ENCODE measurements at regions not wholly inside any gene's neighbourhood (a gene's known extent, or its start where the extent isn't known, plus 50 kb on each side); places are given as distances from the start of the nearest gene placed in this dataset.

DNA sequence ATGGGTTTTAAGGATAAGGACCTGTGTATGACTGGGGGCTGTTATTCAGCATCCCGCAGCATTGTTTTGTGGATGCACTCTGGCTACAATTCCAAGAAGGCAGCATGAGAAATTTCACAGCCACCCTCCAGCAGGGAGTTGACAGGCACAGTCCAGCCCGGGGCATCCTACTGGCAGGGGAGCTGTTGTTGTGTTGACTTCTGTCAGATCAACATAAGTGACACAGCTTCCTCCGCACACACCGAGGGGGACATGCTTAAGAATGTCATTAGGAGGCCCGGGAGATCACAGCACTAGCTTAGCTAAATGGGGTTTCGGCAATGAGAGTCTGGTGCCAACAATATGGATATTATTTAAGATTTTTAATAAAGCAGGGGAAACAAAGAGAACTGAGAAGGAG lies 326.5 kb downstream of the ASMT start:
- no peak for DNase-seq
- intact Hi-C loops (cut with DNase I), result no loop called here

- no peak for DNase-seq
- intact Hi-C loops (cut with DNase I), result no loop called here
Observed at GRCh38 chrX:1945879-1946278, 331.0 kb downstream of the ASMT start.

GRCh38 chrX:1946974-1947373 lies 332.1 kb downstream of the ASMT start:
- intact Hi-C loops (cut with DNase I), result no loop called here
- no peak for DNase-seq
